GM23338 (cell line): ENCODE measurements at regions not wholly inside any gene's neighbourhood (a gene's known extent, or its start where the extent isn't known, plus 50 kb on each side); places are given as distances from the start of the nearest gene placed in this dataset.

ENCODE experiments used
- ATAC-seq: fragments of 200-7000 bp; cut with Tn5 transposase; 3 replicates; pipeline ENCODE4 v1.9.1; 2020
- DNase-seq: peaks from one replicate; pipeline ENCODE4 v3.0.0-alpha.2; 2015; ENCODE audit warnings: low spot score
- H2AFZ ChIP-seq: fragments of 200-600 bp; sonication (generic); 2 replicates; pipeline ENCODE4 v1.8.0; 2016; ENCODE audit warnings: antibody characterized with exemption, mild to moderate bottlenecking, moderate library complexity
- H3F3A ChIP-seq: fragments of 200-600 bp; sonication (generic); replicated peaks from 2 replicates; pipeline ENCODE4 v1.8.0; 2017; ENCODE audit warnings: antibody characterized with exemption, mixed run types, low read depth
- H3K27ac ChIP-seq: fragments of 200-600 bp; sonication (generic); 2 replicates; pipeline ENCODE4 v1.6.1; 2016; ENCODE audit warnings: low read depth
- H3K27me3 ChIP-seq: fragments of 200-600 bp; sonication (generic); 2 replicates; pipeline ENCODE4 v1.8.0; 2016; ENCODE audit warnings: mild to moderate bottlenecking, mixed run types, moderate library complexity; ENCODE audit not compliant: insufficient read depth
- H3K36me3 ChIP-seq: fragments of 200-600 bp; sonication (generic); 2 replicates; pipeline ENCODE4 v1.8.0; 2016; ENCODE audit warnings: mild to moderate bottlenecking; ENCODE audit not compliant: insufficient read depth
- H3K4me1 ChIP-seq: fragments of 200-600 bp; sonication (generic); 2 replicates; pipeline ENCODE4 v1.8.0; 2016; ENCODE audit warnings: mild to moderate bottlenecking, moderate library complexity; ENCODE audit not compliant: insufficient read depth
- H3K4me2 ChIP-seq: fragments of 200-600 bp; sonication (generic); 2 replicates; pipeline ENCODE4 v1.7.1; 2017; ENCODE audit warnings: mixed run types
- H3K4me3 ChIP-seq: fragments of 200-600 bp; sonication (generic); 2 replicates; pipeline ENCODE4 v1.6.1; 2016; ENCODE audit warnings: mixed run types
- H3K79me2 ChIP-seq: fragments of 200-600 bp; sonication (generic); replicated peaks from 2 replicates; pipeline ENCODE4 v1.8.0; 2017; ENCODE audit warnings: mild to moderate bottlenecking; ENCODE audit not compliant: insufficient read depth
- H3K9me2 ChIP-seq: fragments of 200-600 bp; sonication (generic); 2 replicates; pipeline ENCODE4 v1.8.0; 2017; ENCODE audit not compliant: insufficient read depth
- H4K20me1 ChIP-seq: fragments of 200-600 bp; sonication (generic); replicated peaks from 2 replicates; pipeline ENCODE4 v1.8.0; 2017; ENCODE audit warnings: mild to moderate bottlenecking; ENCODE audit not compliant: insufficient read depth
- H3K27ac Mint-ChIP-seq: 2 replicates; pipeline ENCODE4 v1.8.0; 2020; ENCODE audit warnings: inconsistent platforms, mild to moderate bottlenecking, moderate library complexity, mixed read lengths
- H3K27me3 Mint-ChIP-seq: 3 replicates; pipeline ENCODE4 v1.8.0; 2022; ENCODE audit warnings: low read depth, mild to moderate bottlenecking, moderate library complexity, mixed read lengths, inconsistent platforms; ENCODE audit not compliant: insufficient read depth, poor library complexity
- H3K36me3 Mint-ChIP-seq: 3 replicates; pipeline ENCODE4 v1.8.0; 2021; ENCODE audit warnings: low read depth, mild to moderate bottlenecking, inconsistent platforms, moderate library complexity, mixed read lengths
- H3K4me1 Mint-ChIP-seq: 3 replicates; pipeline ENCODE4 v1.8.0; 2020; ENCODE audit warnings: mild to moderate bottlenecking, inconsistent platforms, mixed read lengths
- H3K4me3 Mint-ChIP-seq: 3 replicates; pipeline ENCODE4 v1.8.0; 2021; ENCODE audit warnings: moderate library complexity, mild to moderate bottlenecking, inconsistent platforms, mixed read lengths
- H3K9me3 Mint-ChIP-seq: 3 replicates; pipeline ENCODE4 v1.8.0; 2020; ENCODE audit warnings: moderate library complexity, mild to moderate bottlenecking, inconsistent platforms, mixed read lengths
- EZH2 ChIP-seq: fragments of 200-600 bp; sonication (generic); IDR thresholded peaks from one replicate; pipeline ENCODE4 v1.8.0; 2017; ENCODE audit warnings: antibody characterized with exemption, mild to moderate bottlenecking, low read depth; ENCODE audit not compliant: unreplicated experiment
- JUNB ChIP-seq: IDR thresholded peaks from one replicate; pipeline ENCODE4 v1.6.1; 2016; ENCODE audit warnings: antibody characterized with exemption; ENCODE audit not compliant: unreplicated experiment
- NANOG ChIP-seq: IDR thresholded peaks from 2 replicates; pipeline ENCODE4 v1.6.1; 2016; ENCODE audit warnings: antibody characterized with exemption, borderline replicate concordance
- REST ChIP-seq: IDR thresholded peaks from one replicate; pipeline ENCODE4 v1.6.1; 2018; ENCODE audit warnings: antibody characterized with exemption; ENCODE audit not compliant: unreplicated experiment
- STAT1 ChIP-seq: IDR thresholded peaks from one replicate; pipeline ENCODE4 v1.6.1; 2016; ENCODE audit warnings: antibody characterized with exemption; ENCODE audit not compliant: unreplicated experiment
- ZNF114 ChIP-seq: fragments of 250-450 bp; sonication (Bioruptor Pico); IDR thresholded peaks from 2 replicates; pipeline ENCODE4 v1.5.0; 2020; ENCODE audit warnings: mild to moderate bottlenecking, moderate library complexity
- ZNF462 ChIP-seq: fragments of 250-450 bp; sonication (Bioruptor Pico); IDR thresholded peaks from 2 replicates; pipeline ENCODE4 v1.5.0; 2020; ENCODE audit warnings: mild to moderate bottlenecking, moderate library complexity

GRCh38 chr12:84191779-84192178, 720.8 kb downstream of the SLC6A15 start (continued):
- no peak for TF ChIP-seq ZNF462 (CRISPR knock-in tag)

- H2AFZ ChIP-seq, result no peak overlapping the region
- H3K27me3 ChIP-seq, result no peaks in the 10 kb centered on the region
- H3K9me2 ChIP-seq, result no peaks in the 10 kb centered on the region
- Mint-ChIP-seq H3K27me3 (peaks cover 1% of the 10 kb centered on the region), H3K36me3 (no peaks in the 10 kb centered on the region), H3K4me3 (no peak overlapping the region), H3K4me1 (peaks cover 15% of the 10 kb centered on the region), H3K27ac (no peak overlapping the region), H3K9me3 (no peaks in the 10 kb centered on the region)
- ATAC-seq (no peak), DNase-seq (no peak)
- H3K79me2 ChIP-seq, result no peaks in the 10 kb centered on the region
- H3K27ac ChIP-seq, result no peak overlapping the region
- H3F3A ChIP-seq, result no peaks in the 10 kb centered on the region
- H4K20me1 ChIP-seq, result no peaks in the 10 kb centered on the region
- H3K36me3 ChIP-seq, result no peaks in the 10 kb centered on the region
- peaks cover 5% of the 10 kb centered on the region; the same call in 1 of the 2 replicates for H3K4me1 ChIP-seq
- H3K4me2 ChIP-seq, result no peak overlapping the region
- H3K4me3 ChIP-seq, result no peak overlapping the region
- TF ChIP-seq REST (no peak), JUNB (no peak), EZH2 (no peak), ZNF462 (CRISPR knock-in tag) (no peak), ZNF114 (CRISPR knock-in tag) (no peak), NANOG (no peak), STAT1 (no peak)
Measured at GRCh38 chr12:84186433-84186832, 726.2 kb downstream of the SLC6A15 start.
